ENCODE measurements at regions not wholly inside any gene's neighbourhood (a gene's known extent, or its start where the extent isn't known, plus 50 kb on each side); places are given as distances from the start of the nearest gene placed in this dataset.
"Not testable (repeated sequence)": the region's sequence is repeated elsewhere in the genome, so short reads cannot be mapped to it uniquely, and the experiment has no call there.

GRCh38 chr6:6987749-6988148, 120.0 kb upstream of the RREB1 start:
- no peak overlapping the region for H3K4me3 ChIP-seq (ENCODE audit: low read depth in 1 of 5, low read length in 5 of 5)
- H3K9me3 ChIP-seq (ENCODE audit: control insufficient read depth in 5 of 5, low read length in 5 of 5): no peaks in the 10 kb centered on the region
- H3K27me3 ChIP-seq (ENCODE audit: control insufficient read depth in 5 of 5, insufficient read depth in 4 of 5, low read length in 5 of 5): no peaks in the 10 kb centered on the region
- no peaks in the 10 kb centered on the region for H3K36me3 ChIP-seq (ENCODE audit: control insufficient read depth in 5 of 5, insufficient read depth in 5 of 5, low read length in 5 of 5)
- H3K9ac ChIP-seq (ENCODE audit: low read length in 5 of 5): no peak overlapping the region
- H3K4me1 ChIP-seq (ENCODE audit: control insufficient read depth in 5 of 5, insufficient read depth in 5 of 5, low read length in 5 of 5): peaks cover 0 to 8% (median 5%) of the 10 kb centered on the region in 5 donors
- H3K27ac ChIP-seq (ENCODE audit: low read depth, low read length): no peak overlapping the region

GRCh38 chr6:6990059-6990458, 117.7 kb upstream of the RREB1 start:
- not testable (repeated sequence) for H3K36me3 ChIP-seq (ENCODE audit: control insufficient read depth in 5 of 5, insufficient read depth in 5 of 5, low read length in 5 of 5)

GRCh38 chr6:6993503-6994237, 114.1 kb upstream of the RREB1 start:
- no peak overlapping the region for H3K27ac ChIP-seq (ENCODE audit: low read depth, low read length)
- no peaks in the 10 kb centered on the region for H3K36me3 ChIP-seq (ENCODE audit: control insufficient read depth in 5 of 5, insufficient read depth in 5 of 5, low read length in 5 of 5)
- no peaks in the 10 kb centered on the region for H3K9me3 ChIP-seq (ENCODE audit: control insufficient read depth in 5 of 5, low read length in 5 of 5)
- H3K4me1 ChIP-seq (ENCODE audit: control insufficient read depth in 5 of 5, insufficient read depth in 5 of 5, low read length in 5 of 5): peaks cover 0 to 17% (median 7%) of the 10 kb centered on the region in 5 donors
- no peaks in the 10 kb centered on the region for H3K27me3 ChIP-seq (ENCODE audit: control insufficient read depth in 5 of 5, insufficient read depth in 4 of 5, low read length in 5 of 5)
- H3K9ac ChIP-seq (ENCODE audit: low read length in 5 of 5): peak overlapping the region in 1 of 5 donors; percentile 16
- no peak overlapping the region for H3K4me3 ChIP-seq (ENCODE audit: low read depth in 1 of 5, low read length in 5 of 5)

More at GRCh38 chr6:6990059-6990458, 117.7 kb upstream of the RREB1 start:
- not testable (repeated sequence) for H3K27ac ChIP-seq (ENCODE audit: low read depth, low read length); H3K27me3 ChIP-seq (ENCODE audit: control insufficient read depth in 5 of 5, insufficient read depth in 4 of 5, low read length in 5 of 5); H3K4me3 ChIP-seq (ENCODE audit: low read depth in 1 of 5, low read length in 5 of 5); H3K9me3 ChIP-seq (ENCODE audit: control insufficient read depth in 5 of 5, low read length in 5 of 5); H3K9ac ChIP-seq (ENCODE audit: low read length in 5 of 5)
- H3K4me1 ChIP-seq (ENCODE audit: control insufficient read depth in 5 of 5, insufficient read depth in 5 of 5, low read length in 5 of 5): peaks cover 0 to 10% (median 7%) of the 10 kb centered on the region in 5 donors

GRCh38 chr6:6994796-6995195, 113.0 kb upstream of the RREB1 start:
- no peaks in the 10 kb centered on the region for H3K36me3 ChIP-seq (ENCODE audit: control insufficient read depth in 5 of 5, insufficient read depth in 5 of 5, low read length in 5 of 5)

GRCh38 chr6:6995328-6995727, 112.4 kb upstream of the RREB1 start:
- H3K9ac ChIP-seq (ENCODE audit: low read length in 5 of 5): no peak overlapping the region
- H3K4me3 ChIP-seq (ENCODE audit: low read depth in 1 of 5, low read length in 5 of 5): no peak overlapping the region
- peaks cover 0 to 17% (median 7%) of the 10 kb centered on the region in 5 donors for H3K4me1 ChIP-seq (ENCODE audit: control insufficient read depth in 5 of 5, insufficient read depth in 5 of 5, low read length in 5 of 5)
- H3K27ac ChIP-seq (ENCODE audit: low read depth, low read length): no peak overlapping the region
- no peaks in the 10 kb centered on the region for H3K27me3 ChIP-seq (ENCODE audit: control insufficient read depth in 5 of 5, insufficient read depth in 4 of 5, low read length in 5 of 5)
- H3K9me3 ChIP-seq (ENCODE audit: control insufficient read depth in 5 of 5, low read length in 5 of 5): no peaks in the 10 kb centered on the region
- H3K36me3 ChIP-seq (ENCODE audit: control insufficient read depth in 5 of 5, insufficient read depth in 5 of 5, low read length in 5 of 5): no peaks in the 10 kb centered on the region

More at GRCh38 chr6:6994796-6995195, 113.0 kb upstream of the RREB1 start:
- no peak overlapping the region for H3K4me3 ChIP-seq (ENCODE audit: low read depth in 1 of 5, low read length in 5 of 5)
- no peak overlapping the region for H3K9ac ChIP-seq (ENCODE audit: low read length in 5 of 5)
- no peak overlapping the region for H3K27ac ChIP-seq (ENCODE audit: low read depth, low read length)
- peaks cover 0 to 17% (median 7%) of the 10 kb centered on the region in 5 donors for H3K4me1 ChIP-seq (ENCODE audit: control insufficient read depth in 5 of 5, insufficient read depth in 5 of 5, low read length in 5 of 5)
- no peaks in the 10 kb centered on the region for H3K9me3 ChIP-seq (ENCODE audit: control insufficient read depth in 5 of 5, low read length in 5 of 5)
- H3K27me3 ChIP-seq (ENCODE audit: control insufficient read depth in 5 of 5, insufficient read depth in 4 of 5, low read length in 5 of 5): no peaks in the 10 kb centered on the region

GRCh38 chr6:6996124-6996523, 111.6 kb upstream of the RREB1 start:
- no peak overlapping the region for H3K9ac ChIP-seq (ENCODE audit: low read length in 5 of 5)
- peaks cover 0 to 17% (median 7%) of the 10 kb centered on the region in 5 donors for H3K4me1 ChIP-seq (ENCODE audit: control insufficient read depth in 5 of 5, insufficient read depth in 5 of 5, low read length in 5 of 5)
- H3K4me3 ChIP-seq (ENCODE audit: low read depth in 1 of 5, low read length in 5 of 5): no peak overlapping the region
- H3K27ac ChIP-seq (ENCODE audit: low read depth, low read length): no peak overlapping the region
- no peaks in the 10 kb centered on the region for H3K9me3 ChIP-seq (ENCODE audit: control insufficient read depth in 5 of 5, low read length in 5 of 5)
- H3K36me3 ChIP-seq (ENCODE audit: control insufficient read depth in 5 of 5, insufficient read depth in 5 of 5, low read length in 5 of 5): no peaks in the 10 kb centered on the region
- no peaks in the 10 kb centered on the region for H3K27me3 ChIP-seq (ENCODE audit: control insufficient read depth in 5 of 5, insufficient read depth in 4 of 5, low read length in 5 of 5)

- H3K9ac ChIP-seq (ENCODE audit: low read length in 5 of 5): no peak overlapping the region
- no peak overlapping the region for H3K4me3 ChIP-seq (ENCODE audit: low read depth in 1 of 5, low read length in 5 of 5)
- H3K9me3 ChIP-seq (ENCODE audit: control insufficient read depth in 5 of 5, low read length in 5 of 5): no peaks in the 10 kb centered on the region
- H3K27me3 ChIP-seq (ENCODE audit: control insufficient read depth in 5 of 5, insufficient read depth in 4 of 5, low read length in 5 of 5): no peaks in the 10 kb centered on the region
- H3K27ac ChIP-seq (ENCODE audit: low read depth, low read length): no peak overlapping the region
- H3K4me1 ChIP-seq (ENCODE audit: control insufficient read depth in 5 of 5, insufficient read depth in 5 of 5, low read length in 5 of 5): peaks cover 0 to 17% (median 7%) of the 10 kb centered on the region in 5 donors
- H3K36me3 ChIP-seq (ENCODE audit: control insufficient read depth in 5 of 5, insufficient read depth in 5 of 5, low read length in 5 of 5): no peaks in the 10 kb centered on the region
Measured at GRCh38 chr6:6997263-6998193, 110.2 kb upstream of the RREB1 start.

GRCh38 chr6:6998194-6998569, 109.6 kb upstream of the RREB1 start:
- H3K27ac ChIP-seq (ENCODE audit: low read depth, low read length): no peak overlapping the region
- no peak overlapping the region for H3K4me3 ChIP-seq (ENCODE audit: low read depth in 1 of 5, low read length in 5 of 5)
- peak overlapping the region in 1 of 5 donors; percentile 25 for H3K9ac ChIP-seq (ENCODE audit: low read length in 5 of 5)
- H3K27me3 ChIP-seq (ENCODE audit: control insufficient read depth in 5 of 5, insufficient read depth in 4 of 5, low read length in 5 of 5): no peaks in the 10 kb centered on the region
- no peaks in the 10 kb centered on the region for H3K36me3 ChIP-seq (ENCODE audit: control insufficient read depth in 5 of 5, insufficient read depth in 5 of 5, low read length in 5 of 5)
- peaks cover 0 to 17% (median 7%) of the 10 kb centered on the region in 5 donors for H3K4me1 ChIP-seq (ENCODE audit: control insufficient read depth in 5 of 5, insufficient read depth in 5 of 5, low read length in 5 of 5)
- H3K9me3 ChIP-seq (ENCODE audit: control insufficient read depth in 5 of 5, low read length in 5 of 5): no peaks in the 10 kb centered on the region

GRCh38 chr6:7000825-7001777, 106.7 kb upstream of the RREB1 start:
- no peaks in the 10 kb centered on the region for H3K9me3 ChIP-seq (ENCODE audit: control insufficient read depth in 5 of 5, low read length in 5 of 5)
- no peak overlapping the region for H3K9ac ChIP-seq (ENCODE audit: low read length in 5 of 5)
- no peak overlapping the region for H3K27ac ChIP-seq (ENCODE audit: low read depth, low read length)
- H3K4me1 ChIP-seq (ENCODE audit: control insufficient read depth in 5 of 5, insufficient read depth in 5 of 5, low read length in 5 of 5): peaks cover 0 to 8% (median 0%) of the 10 kb centered on the region in 5 donors
- H3K4me3 ChIP-seq (ENCODE audit: low read depth in 1 of 5, low read length in 5 of 5): no peak overlapping the region
- no peaks in the 10 kb centered on the region for H3K27me3 ChIP-seq (ENCODE audit: control insufficient read depth in 5 of 5, insufficient read depth in 4 of 5, low read length in 5 of 5)
- H3K36me3 ChIP-seq (ENCODE audit: control insufficient read depth in 5 of 5, insufficient read depth in 5 of 5, low read length in 5 of 5): no peaks in the 10 kb centered on the region

Data from subcutaneous abdominal adipose tissue (tissue), 5 donors.